ENCODE measurements at regions not wholly inside any gene's neighbourhood (a gene's known extent, or its start where the extent isn't known, plus 50 kb on each side); places are given as distances from the start of the nearest gene placed in this dataset.
A peak's percentile ranks its signal among the peaks of the same experiment; 100 is the strongest.

GRCh38 chr1:77632216-77632615 is 50.2 kb downstream of the ZZZ3 start:
- H3K9me3 Mint-ChIP-seq = no peaks in the 10 kb centered on the region
- DNase-seq = no peak
- ATAC-seq (replicated peaks in 1 of 2) = peak in 1 of 2 donors; percentile 38
- H3K36me3 Mint-ChIP-seq (ENCODE audit: insufficient read depth in 2 of 2) = peaks cover 4 to 20% of the 10 kb centered on the region in 2 donors
- no peak overlapping the region for H3K4me3 Mint-ChIP-seq
- H3K4me1 Mint-ChIP-seq (ENCODE audit: low read depth) = no peaks in the 10 kb centered on the region
- no peaks in the 10 kb centered on the region for H3K27me3 Mint-ChIP-seq (ENCODE audit: low read depth)
- H3K27ac Mint-ChIP-seq = no peak overlapping the region

- Mint-ChIP-seq H3K27me3 (ENCODE audit: low read depth) (no peaks in the 10 kb centered on the region), H3K9me3 (no peaks in the 10 kb centered on the region), H3K36me3 (ENCODE audit: insufficient read depth in 2 of 2) (peaks cover 4 to 20% of the 10 kb centered on the region in 2 donors), H3K27ac (no peak overlapping the region), H3K4me3 (no peak overlapping the region), H3K4me1 (ENCODE audit: low read depth) (no peaks in the 10 kb centered on the region)
- DNase-seq (no peak), ATAC-seq (replicated peaks in 1 of 2) (no peak)
These were observed 50.7 kb downstream of the ZZZ3 start for GRCh38 chr1:77631751-77632150.

- Mint-ChIP-seq H3K4me1 (ENCODE audit: low read depth) (peaks cover 4% of the 10 kb centered on the region), H3K27me3 (ENCODE audit: low read depth) (no peaks in the 10 kb centered on the region), H3K9me3 (no peaks in the 10 kb centered on the region), H3K4me3 (no peak overlapping the region), H3K36me3 (ENCODE audit: insufficient read depth in 2 of 2) (peaks cover 5 to 20% of the 10 kb centered on the region in 2 donors), H3K27ac (no peak overlapping the region)
- DNase-seq (no peak), ATAC-seq (replicated peaks in 1 of 2) (no peak)
These were observed 51.2 kb downstream of the ZZZ3 start for GRCh38 chr1:77631302-77631701.

GRCh38 chr1:77627978-77628570 is 54.4 kb downstream of the ZZZ3 start:
- no peak overlapping the region for H3K4me3 Mint-ChIP-seq
- ATAC-seq (replicated peaks in 1 of 2) (no peak), DNase-seq (no peak)
- H3K36me3 Mint-ChIP-seq (ENCODE audit: insufficient read depth in 2 of 2) = peaks cover 10 to 16% of the 10 kb centered on the region in 2 donors
- H3K9me3 Mint-ChIP-seq = no peaks in the 10 kb centered on the region
- H3K4me1 Mint-ChIP-seq (ENCODE audit: low read depth) = peaks cover 10% of the 10 kb centered on the region
- H3K27me3 Mint-ChIP-seq (ENCODE audit: low read depth) = no peaks in the 10 kb centered on the region
- H3K27ac Mint-ChIP-seq = no peak overlapping the region

GRCh38 chr1:77625250-77625649 is 57.2 kb downstream of the ZZZ3 start:
- H3K36me3 Mint-ChIP-seq (ENCODE audit: insufficient read depth in 2 of 2) = peaks cover 7 to 10% of the 10 kb centered on the region in 2 donors
- no peak for ATAC-seq (replicated peaks in 1 of 2)

GRCh38 chr1:77624102-77624501 is 58.4 kb downstream of the ZZZ3 start:
- peaks cover 10% of the 10 kb centered on the region for H3K4me1 Mint-ChIP-seq (ENCODE audit: low read depth)
- ATAC-seq (replicated peaks in 1 of 2) (no peak), DNase-seq (no peak)
- peaks cover 12 to 17% of the 10 kb centered on the region in 2 donors for H3K36me3 Mint-ChIP-seq (ENCODE audit: insufficient read depth in 2 of 2)
- no peak overlapping the region for H3K4me3 Mint-ChIP-seq
- no peaks in the 10 kb centered on the region for H3K27me3 Mint-ChIP-seq (ENCODE audit: low read depth)
- H3K9me3 Mint-ChIP-seq = no peaks in the 10 kb centered on the region
- no peak overlapping the region for H3K27ac Mint-ChIP-seq

More at GRCh38 chr1:77625250-77625649, 57.2 kb downstream of the ZZZ3 start:
- Mint-ChIP-seq H3K27me3 (ENCODE audit: low read depth) (no peaks in the 10 kb centered on the region), H3K27ac (peak overlapping the region; percentile 82), H3K4me3 (peak overlapping the region in 1 of 2 donors; percentile 6), H3K4me1 (ENCODE audit: low read depth) (peaks cover 10% of the 10 kb centered on the region), H3K9me3 (no peaks in the 10 kb centered on the region)
- DNase-seq = no peak

- Mint-ChIP-seq H3K9me3 (no peaks in the 10 kb centered on the region), H3K4me1 (ENCODE audit: low read depth) (peaks cover 10% of the 10 kb centered on the region), H3K27me3 (ENCODE audit: low read depth) (no peaks in the 10 kb centered on the region), H3K36me3 (ENCODE audit: insufficient read depth in 2 of 2) (peaks cover 12 to 23% of the 10 kb centered on the region in 2 donors), H3K4me3 (no peak overlapping the region), H3K27ac (no peak overlapping the region)
- no peak for ATAC-seq (replicated peaks in 1 of 2)
- no peak for DNase-seq
These were observed 59.4 kb downstream of the ZZZ3 start for GRCh38 chr1:77623066-77623465.

- H3K27me3 Mint-ChIP-seq (ENCODE audit: low read depth) = no peaks in the 10 kb centered on the region
- H3K9me3 Mint-ChIP-seq = no peaks in the 10 kb centered on the region
- peaks cover 8 to 31% of the 10 kb centered on the region in 2 donors for H3K36me3 Mint-ChIP-seq (ENCODE audit: insufficient read depth in 2 of 2)
- DNase-seq (no peak), ATAC-seq (replicated peaks in 1 of 2) (no peak)
- peaks cover 3% of the 10 kb centered on the region for H3K4me1 Mint-ChIP-seq (ENCODE audit: low read depth)
- H3K4me3 Mint-ChIP-seq = no peak overlapping the region
- H3K27ac Mint-ChIP-seq = no peak overlapping the region
These were observed 62.2 kb downstream of the ZZZ3 start for GRCh38 chr1:77620273-77620672.

GRCh38 chr1:77614037-77614436 is 68.4 kb downstream of the ZZZ3 start:
- DNase-seq (no peak), ATAC-seq (replicated peaks in 1 of 2) (no peak)
- Mint-ChIP-seq H3K36me3 (ENCODE audit: insufficient read depth in 2 of 2) (peaks cover 12 to 44% of the 10 kb centered on the region in 2 donors), H3K27me3 (ENCODE audit: low read depth) (no peaks in the 10 kb centered on the region), H3K9me3 (peaks cover 9 to 13% of the 10 kb centered on the region in 2 donors), H3K4me3 (no peak overlapping the region), H3K4me1 (ENCODE audit: low read depth) (no peaks in the 10 kb centered on the region), H3K27ac (no peak overlapping the region)
